Neutrophil (primary cell): ENCODE measurements at regions not wholly inside any gene's neighbourhood (a gene's known extent, or its start where the extent isn't known, plus 50 kb on each side); places are given as distances from the start of the nearest gene placed in this dataset.

Experiments used
- H3K27ac ChIP-seq: fragments of 200-600 bp; sonication (generic); 2 replicates; pipeline ENCODE4 v1.5.1; 2016; ENCODE audit warnings: mild to moderate bottlenecking, moderate library complexity
- H3K27me3 ChIP-seq: fragments of 200-600 bp; sonication (generic); 2 replicates; pipeline ENCODE4 v1.6.0; 2016; ENCODE audit warnings: mild to moderate bottlenecking
- H3K36me3 ChIP-seq: fragments of 200-600 bp; sonication (generic); 2 replicates; pipeline ENCODE4 v1.5.1; 2017
- H3K4me1 ChIP-seq, 2 experiments: fragments of 200-600 bp in 1 of 2; sonication (generic) in 1 of 2; 1 replicate in 1 of 2; 2 replicates in 1 of 2; pipeline versions ENCODE4 v1.5.1 to v1.6.1; 2013 to 2016; ENCODE audit warnings: low read depth in 1 of 2, low read length in 1 of 2, mild to moderate bottlenecking in 1 of 2, moderate library complexity in 1 of 2; ENCODE audit not compliant: control insufficient read depth in 1 of 2, insufficient read depth in 1 of 2
- H3K4me3 ChIP-seq, 2 experiments: fragments of 200-600 bp in 1 of 2; sonication (generic) in 1 of 2; 1 replicate in 1 of 2; 2 replicates in 1 of 2; pipeline ENCODE4 v1.5.1; 2013 to 2016; ENCODE audit warnings: low read depth in 1 of 2, low read length in 1 of 2, mild to moderate bottlenecking in 1 of 2, moderate library complexity in 1 of 2
- H3K9me3 ChIP-seq: fragments of 200-600 bp; sonication (generic); 2 replicates; pipeline ENCODE4 v1.5.1; 2016
- TF ChIP-seq, protein P1 (sequence below): fragments of 200-600 bp; sonication (generic); IDR thresholded peaks from 2 replicates; pipeline ENCODE4 v1.5.1; 2016; ENCODE audit warnings: antibody characterized with exemption

DNA sequence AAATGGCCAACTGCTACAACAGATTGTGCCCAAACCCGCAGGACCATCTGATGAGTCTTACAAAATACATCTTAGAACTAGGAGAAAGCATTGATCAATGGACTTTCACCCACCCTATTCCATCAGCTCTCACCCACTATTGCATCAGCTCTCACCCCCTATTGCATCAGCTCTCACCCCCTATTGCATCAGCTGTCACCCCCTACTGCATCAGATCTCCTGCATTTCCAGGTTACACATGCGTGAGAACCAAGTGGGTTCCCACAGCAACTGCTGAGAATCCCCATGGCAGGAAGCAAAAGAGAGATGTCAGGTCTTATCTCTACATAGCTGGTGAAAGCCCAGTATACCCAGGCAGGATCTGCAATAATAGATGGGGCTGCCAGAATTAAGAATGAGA lies 533.5 kb downstream of the LTN1 start:
- H3K4me3 ChIP-seq: no peak overlapping the region
- H3K27ac ChIP-seq: no peak overlapping the region
- H3K9me3 ChIP-seq: no peaks in the 10 kb centered on the region
- TF ChIP-seq, protein P1, sequence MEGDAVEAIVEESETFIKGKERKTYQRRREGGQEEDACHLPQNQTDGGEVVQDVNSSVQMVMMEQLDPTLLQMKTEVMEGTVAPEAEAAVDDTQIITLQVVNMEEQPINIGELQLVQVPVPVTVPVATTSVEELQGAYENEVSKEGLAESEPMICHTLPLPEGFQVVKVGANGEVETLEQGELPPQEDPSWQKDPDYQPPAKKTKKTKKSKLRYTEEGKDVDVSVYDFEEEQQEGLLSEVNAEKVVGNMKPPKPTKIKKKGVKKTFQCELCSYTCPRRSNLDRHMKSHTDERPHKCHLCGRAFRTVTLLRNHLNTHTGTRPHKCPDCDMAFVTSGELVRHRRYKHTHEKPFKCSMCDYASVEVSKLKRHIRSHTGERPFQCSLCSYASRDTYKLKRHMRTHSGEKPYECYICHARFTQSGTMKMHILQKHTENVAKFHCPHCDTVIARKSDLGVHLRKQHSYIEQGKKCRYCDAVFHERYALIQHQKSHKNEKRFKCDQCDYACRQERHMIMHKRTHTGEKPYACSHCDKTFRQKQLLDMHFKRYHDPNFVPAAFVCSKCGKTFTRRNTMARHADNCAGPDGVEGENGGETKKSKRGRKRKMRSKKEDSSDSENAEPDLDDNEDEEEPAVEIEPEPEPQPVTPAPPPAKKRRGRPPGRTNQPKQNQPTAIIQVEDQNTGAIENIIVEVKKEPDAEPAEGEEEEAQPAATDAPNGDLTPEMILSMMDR: no peak
- no peaks in the 10 kb centered on the region for H3K36me3 ChIP-seq
- H3K27me3 ChIP-seq: no peaks in the 10 kb centered on the region
- no peaks in the 10 kb centered on the region for H3K4me1 ChIP-seq

DNA sequence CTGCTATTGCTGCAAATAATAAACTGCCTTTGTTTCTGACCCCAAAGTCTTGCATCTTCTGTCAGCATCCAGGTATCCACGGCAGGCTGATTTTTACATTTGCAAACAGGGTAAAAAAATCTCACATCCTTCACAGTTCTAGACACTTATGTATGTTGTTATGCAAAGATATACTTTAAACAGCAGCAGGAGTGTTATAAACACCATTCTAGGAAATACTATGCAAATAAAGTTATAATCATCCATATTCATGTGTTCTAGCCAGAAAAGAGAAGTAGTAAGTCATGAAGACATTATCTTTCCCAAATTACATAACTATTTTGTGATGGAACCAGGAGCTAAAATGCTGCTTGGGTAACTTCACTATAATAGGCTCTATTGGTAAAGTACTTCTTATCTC lies 534.2 kb downstream of the LTN1 start:
- no peaks in the 10 kb centered on the region for H3K4me1 ChIP-seq
- no peak overlapping the region for H3K4me3 ChIP-seq
- TF ChIP-seq, protein P1: no peak
- H3K36me3 ChIP-seq: no peaks in the 10 kb centered on the region
- no peaks in the 10 kb centered on the region for H3K9me3 ChIP-seq
- no peak overlapping the region for H3K27ac ChIP-seq
- no peaks in the 10 kb centered on the region for H3K27me3 ChIP-seq

DNA sequence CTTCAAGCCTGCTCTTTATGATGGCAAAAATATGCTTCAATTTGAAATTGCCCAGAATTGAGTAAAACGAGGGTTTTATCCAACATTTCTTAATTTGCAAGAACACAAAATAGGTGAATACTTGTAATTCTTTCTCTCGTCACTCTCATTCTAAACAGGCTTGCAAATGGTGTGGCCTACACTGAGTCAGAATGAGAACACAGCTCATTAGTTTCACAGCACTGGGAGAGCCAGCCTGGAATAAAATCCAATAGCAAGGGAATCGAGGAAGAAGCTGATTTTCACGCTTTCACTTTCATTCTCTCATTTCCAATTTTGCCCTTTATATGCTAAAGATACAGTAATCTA lies 537.5 kb downstream of the LTN1 start:
- Histone ChIP-seq H3K4me3 (no peak overlapping the region), H3K36me3 (no peaks in the 10 kb centered on the region), H3K27me3 (no peaks in the 10 kb centered on the region), H3K27ac (no peak overlapping the region), H3K4me1 (no peaks in the 10 kb centered on the region), H3K9me3 (no peaks in the 10 kb centered on the region)
- TF ChIP-seq, protein P1: no peak

DNA sequence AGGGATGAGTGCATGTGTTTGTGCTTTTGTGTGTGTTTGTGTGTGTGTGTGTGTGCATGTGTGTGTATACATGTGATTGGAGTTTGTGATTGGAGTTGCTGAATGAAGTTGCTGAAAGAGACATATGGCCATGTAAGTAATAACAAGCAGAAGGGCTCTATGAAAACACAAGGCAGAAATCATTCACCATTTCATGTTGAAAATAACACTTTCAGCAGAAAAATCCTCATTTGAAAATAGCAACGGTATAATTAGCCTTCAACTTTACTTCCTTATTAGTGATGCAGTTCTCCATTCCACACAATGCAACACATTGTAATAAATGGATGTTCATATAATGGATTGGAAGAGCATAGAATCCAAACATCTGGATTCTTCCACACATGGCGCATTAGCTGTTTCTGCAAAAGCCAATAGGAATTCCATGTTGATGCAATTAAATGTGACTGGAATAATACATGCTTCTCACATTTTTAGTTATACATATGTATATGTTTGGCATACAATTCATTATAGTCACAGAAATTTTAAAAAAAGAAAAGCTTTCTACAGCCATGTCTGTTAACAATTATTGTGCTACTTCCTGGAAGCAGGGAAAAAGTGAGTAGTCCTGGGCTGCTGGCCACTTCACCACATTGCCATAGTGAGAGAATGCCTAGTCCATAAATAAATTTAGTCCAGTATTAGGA lies 538.0 kb downstream of the LTN1 start:
- H3K27me3 ChIP-seq: no peaks in the 10 kb centered on the region
- no peak overlapping the region for H3K27ac ChIP-seq
- no peaks in the 10 kb centered on the region for H3K9me3 ChIP-seq
- no peaks in the 10 kb centered on the region for H3K4me1 ChIP-seq
- no peaks in the 10 kb centered on the region for H3K36me3 ChIP-seq
- H3K4me3 ChIP-seq: no peak overlapping the region
- TF ChIP-seq, protein P1: no peak

DNA sequence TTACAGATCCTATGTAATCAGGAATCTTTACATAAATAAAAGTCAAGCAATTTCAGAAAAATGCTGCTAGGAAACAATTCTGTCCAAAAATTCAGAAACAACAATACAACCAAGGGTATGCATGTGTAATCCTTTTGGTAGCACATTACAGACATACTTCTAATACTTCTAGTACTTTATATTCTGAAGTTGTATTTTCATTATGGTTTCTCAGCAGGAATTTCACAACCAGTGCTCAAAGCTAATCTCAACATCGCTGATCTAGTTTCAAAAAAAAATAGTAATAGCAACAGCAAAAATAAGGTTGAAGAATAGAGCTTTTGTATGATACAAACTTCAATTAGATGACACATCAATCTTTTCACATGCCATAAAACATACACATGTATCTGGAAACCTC lies 545.2 kb downstream of the LTN1 start:
- H3K27me3 ChIP-seq: no peaks in the 10 kb centered on the region
- no peak overlapping the region for H3K27ac ChIP-seq
- no peaks in the 10 kb centered on the region for H3K4me1 ChIP-seq
- no peaks in the 10 kb centered on the region for H3K36me3 ChIP-seq
- TF ChIP-seq, protein P1: no peak
- H3K9me3 ChIP-seq: no peaks in the 10 kb centered on the region
- H3K4me3 ChIP-seq: no peak overlapping the region
